ENCODE measurements at regions not wholly inside any gene's neighbourhood (a gene's known extent, or its start where the extent isn't known, plus 50 kb on each side); places are given as distances from the start of the nearest gene placed in this dataset.

DNA sequence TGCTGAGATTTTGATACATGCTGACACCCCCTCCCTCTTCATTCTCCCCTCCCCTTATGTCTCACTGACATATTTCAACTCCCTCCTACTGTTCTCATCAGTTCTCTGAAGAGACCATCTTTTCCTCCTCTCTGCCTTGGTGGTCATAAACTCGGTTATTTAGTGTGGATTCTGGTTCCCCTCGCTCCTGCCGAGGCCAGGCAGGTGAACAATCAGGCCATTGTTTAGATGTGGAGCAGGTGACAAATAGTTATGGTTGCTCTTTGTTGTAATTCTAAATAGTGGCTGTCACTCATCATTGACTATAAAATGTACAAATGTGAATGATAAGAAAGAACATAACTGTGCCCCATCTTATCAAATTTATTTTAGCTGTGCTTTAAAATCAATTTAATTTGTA, 324.6 kb downstream of the BCOR start:
- 81% methylated on average over 3 of the region's 3 CpGs for WGBS
- H3K9ac ChIP-seq (ENCODE audit: low read depth in 1 of 2, low read length in 2 of 2), result no peak overlapping the region
- DNase-seq (ENCODE audit: low spot score), result no peak
- TF ChIP-seq HNF4A (conservative IDR thresholded peaks at IDR 0.05), result no peak
- TF ChIP-seq, protein P1, sequence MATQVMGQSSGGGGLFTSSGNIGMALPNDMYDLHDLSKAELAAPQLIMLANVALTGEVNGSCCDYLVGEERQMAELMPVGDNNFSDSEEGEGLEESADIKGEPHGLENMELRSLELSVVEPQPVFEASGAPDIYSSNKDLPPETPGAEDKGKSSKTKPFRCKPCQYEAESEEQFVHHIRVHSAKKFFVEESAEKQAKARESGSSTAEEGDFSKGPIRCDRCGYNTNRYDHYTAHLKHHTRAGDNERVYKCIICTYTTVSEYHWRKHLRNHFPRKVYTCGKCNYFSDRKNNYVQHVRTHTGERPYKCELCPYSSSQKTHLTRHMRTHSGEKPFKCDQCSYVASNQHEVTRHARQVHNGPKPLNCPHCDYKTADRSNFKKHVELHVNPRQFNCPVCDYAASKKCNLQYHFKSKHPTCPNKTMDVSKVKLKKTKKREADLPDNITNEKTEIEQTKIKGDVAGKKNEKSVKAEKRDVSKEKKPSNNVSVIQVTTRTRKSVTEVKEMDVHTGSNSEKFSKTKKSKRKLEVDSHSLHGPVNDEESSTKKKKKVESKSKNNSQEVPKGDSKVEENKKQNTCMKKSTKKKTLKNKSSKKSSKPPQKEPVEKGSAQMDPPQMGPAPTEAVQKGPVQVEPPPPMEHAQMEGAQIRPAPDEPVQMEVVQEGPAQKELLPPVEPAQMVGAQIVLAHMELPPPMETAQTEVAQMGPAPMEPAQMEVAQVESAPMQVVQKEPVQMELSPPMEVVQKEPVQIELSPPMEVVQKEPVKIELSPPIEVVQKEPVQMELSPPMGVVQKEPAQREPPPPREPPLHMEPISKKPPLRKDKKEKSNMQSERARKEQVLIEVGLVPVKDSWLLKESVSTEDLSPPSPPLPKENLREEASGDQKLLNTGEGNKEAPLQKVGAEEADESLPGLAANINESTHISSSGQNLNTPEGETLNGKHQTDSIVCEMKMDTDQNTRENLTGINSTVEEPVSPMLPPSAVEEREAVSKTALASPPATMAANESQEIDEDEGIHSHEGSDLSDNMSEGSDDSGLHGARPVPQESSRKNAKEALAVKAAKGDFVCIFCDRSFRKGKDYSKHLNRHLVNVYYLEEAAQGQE (IDR thresholded peaks at IDR 0.05), result no peak
- TF ChIP-seq TAF1 (conservative IDR thresholded peaks at IDR 0.05), result no peak
- TF ChIP-seq, protein P2, sequence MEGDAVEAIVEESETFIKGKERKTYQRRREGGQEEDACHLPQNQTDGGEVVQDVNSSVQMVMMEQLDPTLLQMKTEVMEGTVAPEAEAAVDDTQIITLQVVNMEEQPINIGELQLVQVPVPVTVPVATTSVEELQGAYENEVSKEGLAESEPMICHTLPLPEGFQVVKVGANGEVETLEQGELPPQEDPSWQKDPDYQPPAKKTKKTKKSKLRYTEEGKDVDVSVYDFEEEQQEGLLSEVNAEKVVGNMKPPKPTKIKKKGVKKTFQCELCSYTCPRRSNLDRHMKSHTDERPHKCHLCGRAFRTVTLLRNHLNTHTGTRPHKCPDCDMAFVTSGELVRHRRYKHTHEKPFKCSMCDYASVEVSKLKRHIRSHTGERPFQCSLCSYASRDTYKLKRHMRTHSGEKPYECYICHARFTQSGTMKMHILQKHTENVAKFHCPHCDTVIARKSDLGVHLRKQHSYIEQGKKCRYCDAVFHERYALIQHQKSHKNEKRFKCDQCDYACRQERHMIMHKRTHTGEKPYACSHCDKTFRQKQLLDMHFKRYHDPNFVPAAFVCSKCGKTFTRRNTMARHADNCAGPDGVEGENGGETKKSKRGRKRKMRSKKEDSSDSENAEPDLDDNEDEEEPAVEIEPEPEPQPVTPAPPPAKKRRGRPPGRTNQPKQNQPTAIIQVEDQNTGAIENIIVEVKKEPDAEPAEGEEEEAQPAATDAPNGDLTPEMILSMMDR (IDR thresholded peaks at IDR 0.05; ENCODE audit: low read depth, low read length, missing input control), result no peak
- TF ChIP-seq, protein P3, sequence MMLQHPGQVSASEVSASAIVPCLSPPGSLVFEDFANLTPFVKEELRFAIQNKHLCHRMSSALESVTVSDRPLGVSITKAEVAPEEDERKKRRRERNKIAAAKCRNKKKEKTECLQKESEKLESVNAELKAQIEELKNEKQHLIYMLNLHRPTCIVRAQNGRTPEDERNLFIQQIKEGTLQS (IDR thresholded peaks at IDR 0.05), result no peak
- no peak for TF ChIP-seq YY1 (IDR thresholded peaks at IDR 0.05)
- no peak for TF ChIP-seq EGR1 (IDR thresholded peaks at IDR 0.05; ENCODE audit: low read depth in 2 of 2)
- TF ChIP-seq JUND (IDR thresholded peaks at IDR 0.05), result no peak
- TF ChIP-seq RAD21 (IDR thresholded peaks at IDR 0.05), result no peak
- no peak for TF ChIP-seq RXRA (IDR thresholded peaks at IDR 0.05)
- TF ChIP-seq FOXA2 (IDR thresholded peaks at IDR 0.05), result no peak
- TF ChIP-seq, protein P4, sequence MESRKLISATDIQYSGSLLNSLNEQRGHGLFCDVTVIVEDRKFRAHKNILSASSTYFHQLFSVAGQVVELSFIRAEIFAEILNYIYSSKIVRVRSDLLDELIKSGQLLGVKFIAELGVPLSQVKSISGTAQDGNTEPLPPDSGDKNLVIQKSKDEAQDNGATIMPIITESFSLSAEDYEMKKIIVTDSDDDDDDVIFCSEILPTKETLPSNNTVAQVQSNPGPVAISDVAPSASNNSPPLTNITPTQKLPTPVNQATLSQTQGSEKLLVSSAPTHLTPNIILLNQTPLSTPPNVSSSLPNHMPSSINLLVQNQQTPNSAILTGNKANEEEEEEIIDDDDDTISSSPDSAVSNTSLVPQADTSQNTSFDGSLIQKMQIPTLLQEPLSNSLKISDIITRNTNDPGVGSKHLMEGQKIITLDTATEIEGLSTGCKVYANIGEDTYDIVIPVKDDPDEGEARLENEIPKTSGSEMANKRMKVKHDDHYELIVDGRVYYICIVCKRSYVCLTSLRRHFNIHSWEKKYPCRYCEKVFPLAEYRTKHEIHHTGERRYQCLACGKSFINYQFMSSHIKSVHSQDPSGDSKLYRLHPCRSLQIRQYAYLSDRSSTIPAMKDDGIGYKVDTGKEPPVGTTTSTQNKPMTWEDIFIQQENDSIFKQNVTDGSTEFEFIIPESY (IDR thresholded peaks at IDR 0.05), result no peak
- TF ChIP-seq FOXA1 (IDR thresholded peaks at IDR 0.05), result no peak
- H3K4me1 ChIP-seq (ENCODE audit: control insufficient read depth in 4 of 4, insufficient read depth in 4 of 4, low read length in 3 of 4), result peaks cover 0 to 7% (median 3%) of the 10 kb centered on the region in 4 donors
- H3K9me3 ChIP-seq (ENCODE audit: control insufficient read depth in 4 of 4, low read length in 3 of 4), result no peaks in the 10 kb centered on the region
- no peaks in the 10 kb centered on the region for H3K36me3 ChIP-seq (ENCODE audit: control insufficient read depth in 4 of 4, insufficient read depth in 3 of 4, low read depth in 1 of 4, low read length in 3 of 4)
- H3K27ac ChIP-seq (ENCODE audit: low read depth in 1 of 2, low read length in 2 of 2), result no peak overlapping the region
- no peaks in the 10 kb centered on the region for H3K27me3 ChIP-seq (ENCODE audit: control insufficient read depth in 4 of 4, insufficient read depth in 4 of 4, low read length in 3 of 4)
- no peak overlapping the region for H3K4me3 ChIP-seq (ENCODE audit: low read depth in 1 of 3, low read length in 3 of 3)

DNA sequence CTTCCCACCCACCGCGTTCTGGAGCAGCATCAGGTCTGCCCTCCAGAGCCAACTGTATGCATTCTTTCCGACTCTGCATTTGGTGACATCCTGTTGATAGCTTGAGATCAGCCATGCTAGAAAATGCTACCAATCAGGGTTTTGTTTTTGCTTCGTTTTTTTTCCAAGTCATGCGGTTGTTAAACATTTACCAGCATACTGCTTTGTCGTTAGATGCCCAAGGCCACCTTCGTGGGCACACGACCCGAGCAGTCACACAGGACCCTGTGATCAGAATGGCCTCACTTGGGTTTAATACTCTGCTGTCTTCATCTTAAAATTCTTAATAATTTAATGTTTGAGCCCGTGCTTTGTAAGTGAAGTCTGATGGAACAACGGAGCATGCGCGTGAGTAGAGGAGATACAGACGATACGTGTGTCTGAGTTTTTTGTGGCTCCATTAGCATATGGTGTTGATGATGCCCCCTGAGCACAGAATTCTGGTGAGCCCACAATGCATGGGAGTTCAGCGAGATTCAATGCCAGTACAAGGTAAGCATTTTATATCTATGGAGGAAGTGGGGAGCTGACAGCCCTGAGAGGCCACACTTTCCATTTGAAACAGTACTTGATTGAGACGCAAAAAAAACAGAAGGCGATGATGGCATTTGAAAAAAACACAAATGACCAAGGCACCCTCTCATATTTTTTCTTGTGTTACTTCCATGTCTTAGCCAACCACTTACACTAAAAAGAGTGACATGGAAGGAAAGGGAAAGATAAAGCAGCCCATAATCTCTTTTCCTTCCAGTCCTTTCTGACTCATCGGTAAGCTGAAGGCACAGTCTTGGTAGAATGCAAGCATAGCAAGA, 323.6 kb downstream of the BCOR start:
- no peak for DNase-seq (ENCODE audit: low spot score)
- TF ChIP-seq JUND (IDR thresholded peaks at IDR 0.05) (peak in 1 of 2 donors; percentile 15), RAD21 (IDR thresholded peaks at IDR 0.05) (no peak)
- H3K36me3 ChIP-seq (ENCODE audit: control insufficient read depth in 4 of 4, insufficient read depth in 3 of 4, low read depth in 1 of 4, low read length in 3 of 4), result no peaks in the 10 kb centered on the region
- peaks cover 0 to under 1% (median 0%) of the 10 kb centered on the region in 4 donors for H3K9me3 ChIP-seq (ENCODE audit: control insufficient read depth in 4 of 4, low read length in 3 of 4)
- no peak overlapping the region for H3K9ac ChIP-seq (ENCODE audit: low read depth in 1 of 2, low read length in 2 of 2)
- no peak overlapping the region for H3K27ac ChIP-seq (ENCODE audit: low read depth in 1 of 2, low read length in 2 of 2)
- no peak overlapping the region for H3K4me3 ChIP-seq (ENCODE audit: low read depth in 1 of 3, low read length in 3 of 3)
- WGBS, result 57% methylated on average over 19 of the region's 19 CpGs
- H3K27me3 ChIP-seq (ENCODE audit: control insufficient read depth in 4 of 4, insufficient read depth in 4 of 4, low read length in 3 of 4), result no peaks in the 10 kb centered on the region
- peaks cover 0 to 7% (median 3%) of the 10 kb centered on the region in 4 donors for H3K4me1 ChIP-seq (ENCODE audit: control insufficient read depth in 4 of 4, insufficient read depth in 4 of 4, low read length in 3 of 4)
